Prostate gland (tissue), 2 donors: ENCODE measurements at regions not wholly inside any gene's neighbourhood (a gene's known extent, or its start where the extent isn't known, plus 50 kb on each side); places are given as distances from the start of the nearest gene placed in this dataset.

Experiments used
- DNase-seq: peaks from one replicate; pipeline ENCODE4 v3.0.0-alpha.2; 2019; ENCODE audit warnings: low spot score
- H3K27ac ChIP-seq, 2 donors: fragments of 200-600 bp; sonication (generic); 2 replicates each; pipeline ENCODE4 v1.5.1; 2017 to 2019
- H3K27me3 ChIP-seq: fragments of 200-600 bp; sonication (generic); replicated peaks from 2 replicates; pipeline ENCODE4 v1.5.1; 2019; ENCODE audit not compliant: insufficient read depth
- H3K36me3 ChIP-seq, 2 donors: fragments of 200-600 bp; sonication (generic); 1 replicate in 1 of 2; 2 replicates in 1 of 2; pipeline versions ENCODE4 v1.5.1 to v1.8.1; 2017 to 2019
- H3K4me1 ChIP-seq: fragments of 200-600 bp; sonication (generic); replicated peaks from 2 replicates; pipeline ENCODE4 v1.5.1; 2019
- H3K4me3 ChIP-seq, 2 donors: fragments of 200-600 bp; sonication (generic); 2 replicates each; pipeline ENCODE4 v1.5.1; 2017 to 2019
- H3K9me3 ChIP-seq: fragments of 200-600 bp; sonication (generic); 2 replicates; pipeline ENCODE4 v1.5.1; 2017
- CTCF ChIP-seq, 4 experiments: fragments of 200-600 bp in 2 of 4; fragments of 450-650 bp in 2 of 4; sonication (generic) in 2 of 4; IDR thresholded peaks; 1 replicate in 3 of 4; 2 replicates in 1 of 4; pipeline ENCODE4 v1.5.1; 2016 to 2019; ENCODE audit warnings: antibody characterized with exemption in 4 of 4, mild to moderate bottlenecking in 2 of 4, moderate library complexity in 2 of 4
- POLR2A ChIP-seq: fragments of 450-650 bp; IDR thresholded peaks from one replicate; pipeline ENCODE4 v1.6.1; 2016; ENCODE audit warnings: antibody characterized with exemption, mild to moderate bottlenecking
- POLR2AphosphoS5 ChIP-seq: sonication (generic); formaldehyde crosslinking; IDR thresholded peaks from one replicate; pipeline ENCODE4 v1.6.1; 2017; ENCODE audit warnings: antibody characterized with exemption
- WGBS: methylation state at CpG from one replicate; pipeline ENCODE4 v1.1.5; 2018; 5-methylcytosine and 5-hydroxymethylcytosine counted together
- intact Hi-C: fragments of 100-400 bp; cut with DNase I; formaldehyde crosslinking; loops from one replicate; pipeline ENCODE4 v1.14.2; 2022

GRCh38 chr2:145483854-145484253 is 963.9 kb upstream of the ZEB2 start:
- Histone ChIP-seq H3K4me3 (no peak overlapping the region), H3K27me3 (no peaks in the 10 kb centered on the region), H3K9me3 (no peaks in the 10 kb centered on the region), H3K36me3 (no peaks in the 10 kb centered on the region), H3K27ac (no peak overlapping the region), H3K4me1 (no peaks in the 10 kb centered on the region)
- TF ChIP-seq POLR2A: no peak
- TF ChIP-seq CTCF (IDR thresholded peaks at IDR 0.05): no peak
- TF ChIP-seq POLR2AphosphoS5: no peak
- no peak for DNase-seq
- 84% methylated on average over 3 of the region's 3 CpGs for WGBS
- intact Hi-C loops: no loop called here

- no peak overlapping the region for H3K4me3 ChIP-seq
- DNase-seq: no peak
- TF ChIP-seq POLR2A: no peak
- no peak for TF ChIP-seq POLR2AphosphoS5
- TF ChIP-seq CTCF (IDR thresholded peaks at IDR 0.05): no peak
- intact Hi-C loops: no loop called here
- H3K27ac ChIP-seq: no peak overlapping the region
- H3K36me3 ChIP-seq: no peaks in the 10 kb centered on the region
- H3K9me3 ChIP-seq: no peaks in the 10 kb centered on the region
- no peaks in the 10 kb centered on the region for H3K27me3 ChIP-seq
- no peaks in the 10 kb centered on the region for H3K4me1 ChIP-seq
Measured at GRCh38 chr2:145481334-145481922, 961.5 kb upstream of the ZEB2 start.

- H3K4me1 ChIP-seq: no peaks in the 10 kb centered on the region
- no peak for TF ChIP-seq CTCF (IDR thresholded peaks at IDR 0.05)
- no peak for TF ChIP-seq POLR2A
- 27% methylated on average over 3 of the region's 3 CpGs for WGBS
- H3K27me3 ChIP-seq: no peaks in the 10 kb centered on the region
- H3K27ac ChIP-seq: no peak overlapping the region
- no peaks in the 10 kb centered on the region for H3K9me3 ChIP-seq
- H3K4me3 ChIP-seq: no peak overlapping the region
- intact Hi-C loops: no loop called here
- no peak for DNase-seq
- H3K36me3 ChIP-seq: no peaks in the 10 kb centered on the region
Measured at GRCh38 chr2:145464866-145465265, 944.9 kb upstream of the ZEB2 start.

- Histone ChIP-seq H3K27me3 (no peaks in the 10 kb centered on the region), H3K4me1 (no peaks in the 10 kb centered on the region), H3K4me3 (no peak overlapping the region), H3K36me3 (no peaks in the 10 kb centered on the region), H3K9me3 (no peaks in the 10 kb centered on the region), H3K27ac (no peak overlapping the region)
- 69% methylated on average over 1 of the region's 1 CpG for WGBS
- no peak for TF ChIP-seq CTCF (IDR thresholded peaks at IDR 0.05)
- DNase-seq: no peak
- intact Hi-C loops: no loop called here
Measured at GRCh38 chr2:145460112-145460511, 940.2 kb upstream of the ZEB2 start.

GRCh38 chr2:145431181-145431951 is 911.4 kb upstream of the ZEB2 start:
- TF ChIP-seq CTCF (IDR thresholded peaks at IDR 0.05): no peak
- TF ChIP-seq POLR2A: no peak
- no peak for TF ChIP-seq POLR2AphosphoS5
- no peak overlapping the region for H3K4me3 ChIP-seq
- no peak for DNase-seq
- H3K9me3 ChIP-seq: no peaks in the 10 kb centered on the region
- no peaks in the 10 kb centered on the region for H3K4me1 ChIP-seq
- no peaks in the 10 kb centered on the region for H3K36me3 ChIP-seq
- intact Hi-C loops: no loop called here
- H3K27ac ChIP-seq: no peak overlapping the region
- 49% methylated on average over 9 of the region's 9 CpGs for WGBS
- no peaks in the 10 kb centered on the region for H3K27me3 ChIP-seq
